ENCODE measurements at regions not wholly inside any gene's neighbourhood (a gene's known extent, or its start where the extent isn't known, plus 50 kb on each side); places are given as distances from the start of the nearest gene placed in this dataset.

GRCh38 chr4:180422989-180423711 lies 1820.1 kb upstream of the TENM3 start:
- intact Hi-C loops (cut with DNase I; ENCODE audit: low total_unique reads), result no loop called here
- TF ChIP-seq CTCF (IDR thresholded peaks at IDR 0.05), result no peak
- TF ChIP-seq POLR2A (IDR thresholded peaks at IDR 0.05), result no peak
- Histone ChIP-seq H3K27me3 (no peaks in the 10 kb centered on the region), H3K36me3 (ENCODE audit: low read depth, missing control alignments) (no peaks in the 10 kb centered on the region), H3K9me3 (no peaks in the 10 kb centered on the region), H3K27ac (no peak overlapping the region), H3K4me1 (no peaks in the 10 kb centered on the region), H3K4me3 (no peak overlapping the region)
- 88 to 89% methylated on average over 5 of the region's 5 CpGs for WGBS, 2 donors
- DNase-seq, result no peak

GRCh38 chr4:180423712-180424057 lies 1819.5 kb upstream of the TENM3 start:
- H3K27me3 ChIP-seq, result no peaks in the 10 kb centered on the region
- H3K27ac ChIP-seq, result no peak overlapping the region
- TF ChIP-seq CTCF (IDR thresholded peaks at IDR 0.05) (no peak), POLR2A (IDR thresholded peaks at IDR 0.05) (no peak)
- DNase-seq, result no peak
- no peaks in the 10 kb centered on the region for H3K9me3 ChIP-seq
- H3K4me3 ChIP-seq, result no peak overlapping the region
- WGBS, 2 donors, result 76 to 87% methylated on average over 4 of the region's 4 CpGs
- no peaks in the 10 kb centered on the region for H3K36me3 ChIP-seq (ENCODE audit: low read depth, missing control alignments)
- intact Hi-C loops (cut with DNase I; ENCODE audit: low total_unique reads), result no loop called here
- H3K4me1 ChIP-seq, result no peaks in the 10 kb centered on the region

GRCh38 chr4:180426938-180427337 lies 1816.3 kb upstream of the TENM3 start:
- Histone ChIP-seq H3K4me1 (no peaks in the 10 kb centered on the region), H3K9me3 (no peaks in the 10 kb centered on the region), H3K4me3 (no peak overlapping the region), H3K36me3 (ENCODE audit: low read depth, missing control alignments) (no peaks in the 10 kb centered on the region), H3K27me3 (no peaks in the 10 kb centered on the region), H3K27ac (no peak overlapping the region)
- intact Hi-C loops (cut with DNase I; ENCODE audit: low total_unique reads), result no loop called here
- TF ChIP-seq CTCF (IDR thresholded peaks at IDR 0.05) (no peak), POLR2A (IDR thresholded peaks at IDR 0.05) (no peak)
- WGBS, 2 donors, result 76 to 90% methylated on average over 3 of the region's 3 CpGs
- DNase-seq, result no peak

DNA sequence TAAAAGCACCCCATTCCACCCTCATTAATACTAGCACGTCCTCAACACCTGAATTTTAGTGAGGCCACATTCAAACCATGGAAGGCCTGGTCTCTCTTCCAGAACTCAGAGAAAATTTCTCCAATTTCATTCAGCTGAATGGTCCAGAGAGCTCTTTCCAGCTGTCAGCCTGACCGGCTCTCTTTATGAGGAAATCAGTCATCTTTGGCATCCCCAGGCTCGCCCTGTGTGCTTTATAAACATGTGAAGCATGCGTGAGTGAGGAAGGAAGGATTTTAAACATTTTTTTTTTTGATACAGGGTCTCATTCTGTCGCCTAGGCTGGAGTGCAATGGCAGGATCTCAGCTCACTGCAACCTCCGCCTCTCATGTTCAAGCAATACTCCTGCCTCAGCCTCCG lies 1812.9 kb upstream of the TENM3 start:
- Histone ChIP-seq H3K4me1 (no peaks in the 10 kb centered on the region), H3K27me3 (no peaks in the 10 kb centered on the region), H3K27ac (no peak overlapping the region), H3K9me3 (no peaks in the 10 kb centered on the region), H3K4me3 (no peak overlapping the region), H3K36me3 (ENCODE audit: low read depth, missing control alignments) (no peaks in the 10 kb centered on the region)
- DNase-seq, result no peak
- no peak for TF ChIP-seq POLR2A (IDR thresholded peaks at IDR 0.05)
- no peak for TF ChIP-seq CTCF (IDR thresholded peaks at IDR 0.05)
- 57 to 89% methylated on average over 7 of the region's 7 CpGs for WGBS, 2 donors
- intact Hi-C loops (cut with DNase I; ENCODE audit: low total_unique reads), result no loop called here
